ENCODE measurements at regions not wholly inside any gene's neighbourhood (a gene's known extent, or its start where the extent isn't known, plus 50 kb on each side); places are given as distances from the start of the nearest gene placed in this dataset.

- TF ChIP-seq EP300 (IDR thresholded peaks at IDR 0.05) (no peak), CTCF (IDR thresholded peaks at IDR 0.05) (no peak), POLR2A (IDR thresholded peaks at IDR 0.05) (no peak)
These were observed 479.4 kb downstream of the DMAC1 start for GRCh38 chr9:7320139-7320538.
